Left ventricle myocardium inferior (tissue), 1 donor: ENCODE measurements at regions not wholly inside any gene's neighbourhood (a gene's known extent, or its start where the extent isn't known, plus 50 kb on each side); places are given as distances from the start of the nearest gene placed in this dataset.

Source experiments
- DNase-seq: peaks from one replicate; pipeline ENCODE4 v3.0.0-alpha.2; 2020
- H3K27ac ChIP-seq: fragments of 200-600 bp; replicated peaks from 2 replicates; pipeline ENCODE4 v1.8.0; 2021
- H3K27me3 ChIP-seq: fragments of 200-600 bp; 2 replicates; pipeline ENCODE4 v1.8.0; 2021; ENCODE audit warnings: low read depth
- H3K36me3 ChIP-seq: fragments of 200-600 bp; 2 replicates; pipeline ENCODE4 v1.8.0; 2021
- H3K4me1 ChIP-seq: fragments of 200-600 bp; 2 replicates; pipeline ENCODE4 v1.8.0; 2021
- H3K4me3 ChIP-seq: fragments of 200-600 bp; 2 replicates; pipeline ENCODE4 v1.8.0; 2021; ENCODE audit warnings: mild to moderate bottlenecking, moderate library complexity
- H3K9me3 ChIP-seq: fragments of 200-600 bp; replicated peaks from 2 replicates; pipeline ENCODE4 v1.8.0; 2021
- CTCF ChIP-seq: fragments of 200-600 bp; IDR thresholded peaks from 2 replicates; pipeline ENCODE4 v1.8.0; 2021; ENCODE audit warnings: antibody characterized with exemption, mild to moderate bottlenecking, borderline replicate concordance
- intact Hi-C: fragments of 100-400 bp; cut with micrococcal nuclease; formaldehyde crosslinking; loops from one replicate; pipeline ENCODE4 v1.11.0; 2022
- donor health status: DM: no; HTN: yes; CAD: no; lungs with severe emphysema.

- Histone ChIP-seq H3K27me3 (peaks cover 23% of the 10 kb centered on the region), H3K36me3 (no peaks in the 10 kb centered on the region), H3K27ac (no peak overlapping the region), H3K9me3 (peaks cover 6% of the 10 kb centered on the region), H3K4me1 (no peaks in the 10 kb centered on the region), H3K4me3 (no peak overlapping the region)
- TF ChIP-seq CTCF: no peak
- DNase-seq: no peak
- intact Hi-C loops: no loop called here
Measured at GRCh38 chr6:3643921-3644738, 107.4 kb downstream of the PXDC1 start.

- Histone ChIP-seq H3K27me3 (peaks cover 9% of the 10 kb centered on the region), H3K36me3 (no peaks in the 10 kb centered on the region), H3K9me3 (peaks cover 6% of the 10 kb centered on the region), H3K27ac (no peak overlapping the region), H3K4me1 (no peaks in the 10 kb centered on the region), H3K4me3 (no peak overlapping the region)
- TF ChIP-seq CTCF: no peak
- no peak for DNase-seq
- intact Hi-C loops: no loop called here
Measured at GRCh38 chr6:3640868-3641267, 110.6 kb downstream of the PXDC1 start.

- Histone ChIP-seq H3K27ac (no peak overlapping the region), H3K4me1 (no peaks in the 10 kb centered on the region), H3K27me3 (peaks cover under 1% of the 10 kb centered on the region), H3K9me3 (peaks cover 6% of the 10 kb centered on the region), H3K4me3 (no peak overlapping the region), H3K36me3 (no peaks in the 10 kb centered on the region)
- no peak for DNase-seq
- TF ChIP-seq CTCF: no peak
- intact Hi-C loops: no loop called here
Measured at GRCh38 chr6:3638662-3639061, 112.9 kb downstream of the PXDC1 start.

GRCh38 chr6:3636060-3636459 lies 115.5 kb downstream of the PXDC1 start:
- Histone ChIP-seq H3K27ac (no peak overlapping the region), H3K4me1 (no peaks in the 10 kb centered on the region), H3K27me3 (no peaks in the 10 kb centered on the region), H3K9me3 (peaks cover 6% of the 10 kb centered on the region), H3K36me3 (no peaks in the 10 kb centered on the region), H3K4me3 (no peak overlapping the region)
- intact Hi-C loops: no loop called here
- no peak for DNase-seq
- no peak for TF ChIP-seq CTCF

- no peak for TF ChIP-seq CTCF
- no peaks in the 10 kb centered on the region for H3K4me1 ChIP-seq
- H3K27me3 ChIP-seq: no peaks in the 10 kb centered on the region
- intact Hi-C loops: no loop called here
- H3K4me3 ChIP-seq: no peak overlapping the region
- peaks cover 6% of the 10 kb centered on the region for H3K9me3 ChIP-seq
- H3K36me3 ChIP-seq: no peaks in the 10 kb centered on the region
- no peak overlapping the region for H3K27ac ChIP-seq
- DNase-seq: no peak
Measured at GRCh38 chr6:3635482-3635881, 116.0 kb downstream of the PXDC1 start.
